ENCODE measurements at regions not wholly inside any gene's neighbourhood (a gene's known extent, or its start where the extent isn't known, plus 50 kb on each side); places are given as distances from the start of the nearest gene placed in this dataset.
A peak's percentile ranks its signal among the peaks of the same experiment; 100 is the strongest.
"Not testable (repeated sequence)": the region's sequence is repeated elsewhere in the genome, so short reads cannot be mapped to it uniquely, and the experiment has no call there.

- peak; percentile 82 for DNase-seq (ENCODE audit: low read depth)
Observed at GRCh38 chr16:85514598-85515318, 98.4 kb upstream of the GSE1 start.

- no peak for DNase-seq (ENCODE audit: low read depth)
Observed at GRCh38 chr16:85515319-85515745, 97.8 kb upstream of the GSE1 start.

- DNase-seq (ENCODE audit: low read depth), result no peak
Observed at GRCh38 chr16:85515830-85516397, 97.2 kb upstream of the GSE1 start.

- no peak for DNase-seq (ENCODE audit: low read depth)
Observed at GRCh38 chr16:85517154-85517553, 96.0 kb upstream of the GSE1 start.

- DNase-seq (ENCODE audit: low read depth), result no peak
Observed at GRCh38 chr16:85517563-85518179, 95.5 kb upstream of the GSE1 start.

GRCh38 chr16:85518398-85519049 lies 94.6 kb upstream of the GSE1 start:
- DNase-seq (ENCODE audit: low read depth), result no peak

GRCh38 chr16:85519050-85519440 lies 94.1 kb upstream of the GSE1 start:
- DNase-seq (ENCODE audit: low read depth), result not testable (repeated sequence)

GRCh38 chr16:85519540-85520231 lies 93.4 kb upstream of the GSE1 start:
- DNase-seq (ENCODE audit: low read depth), result no peak

- DNase-seq (ENCODE audit: low read depth), result no peak
Observed at GRCh38 chr16:85520853-85521521, 92.1 kb upstream of the GSE1 start.

- DNase-seq (ENCODE audit: low read depth), result no peak
Observed at GRCh38 chr16:85521552-85522307, 91.4 kb upstream of the GSE1 start.

- DNase-seq (ENCODE audit: low read depth), result no peak
Observed at GRCh38 chr16:85522308-85522841, 90.7 kb upstream of the GSE1 start.

GRCh38 chr16:85522842-85523601 lies 90.1 kb upstream of the GSE1 start:
- DNase-seq (ENCODE audit: low read depth), result no peak

GRCh38 chr16:85523602-85524364 lies 89.3 kb upstream of the GSE1 start:
- DNase-seq (ENCODE audit: low read depth), result no peak

GRCh38 chr16:85524365-85524629 lies 88.8 kb upstream of the GSE1 start:
- DNase-seq (ENCODE audit: low read depth), result no peak

- no peak for DNase-seq (ENCODE audit: low read depth)
Observed at GRCh38 chr16:85524630-85525419, 88.3 kb upstream of the GSE1 start.

GRCh38 chr16:85525420-85526184 lies 87.5 kb upstream of the GSE1 start:
- no peak for DNase-seq (ENCODE audit: low read depth)

- no peak for DNase-seq (ENCODE audit: low read depth)
Observed at GRCh38 chr16:85526185-85526974, 86.7 kb upstream of the GSE1 start.

Data from HS-5 (cell line).